Gastrocnemius medialis (tissue), 4 donors: ENCODE measurements at regions not wholly inside any gene's neighbourhood (a gene's known extent, or its start where the extent isn't known, plus 50 kb on each side); places are given as distances from the start of the nearest gene placed in this dataset.

Experiments
- POLR2A ChIP-seq, 2 donors: fragments of 450-650 bp; IDR thresholded peaks; one replicate each; pipeline ENCODE4 v1.6.1; 2017; ENCODE audit warnings: antibody characterized with exemption in 2 of 2, mild to moderate bottlenecking in 2 of 2, moderate library complexity in 2 of 2
- TF ChIP-seq, protein P1 (sequence below), 5 experiments: fragments of 450-650 bp in 3 of 5; fragments of 200-600 bp in 2 of 5; sonication (generic) in 2 of 5; IDR thresholded peaks in 4 of 5; conservative IDR thresholded peaks in 1 of 5; 1 replicate in 4 of 5; 2 replicates in 1 of 5; pipeline ENCODE4 v1.5.1; 2016 to 2019; ENCODE audit warnings: antibody characterized with exemption in 5 of 5, mild to moderate bottlenecking in 3 of 5, moderate library complexity in 3 of 5

DNA sequence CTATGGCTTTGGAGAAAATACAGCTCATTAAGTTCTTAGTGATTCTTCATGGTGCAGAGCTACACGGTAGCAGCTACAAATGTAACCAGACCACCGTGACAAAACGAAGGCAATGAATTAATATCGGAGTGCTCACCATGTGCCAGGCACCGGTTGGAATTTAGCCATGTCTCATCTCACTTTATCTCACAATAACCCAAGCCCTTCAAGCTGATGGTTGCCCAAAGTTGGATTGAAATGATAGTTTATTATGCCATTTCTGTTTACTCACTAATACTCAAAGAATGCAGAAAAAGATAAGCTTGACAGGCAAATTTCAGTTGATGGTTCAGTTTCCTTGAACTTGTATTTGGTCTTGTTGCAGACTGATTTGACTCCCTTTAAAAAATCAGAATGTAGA lies 312.6 kb downstream of the SKIDA1 start:
- TF ChIP-seq, protein P1, sequence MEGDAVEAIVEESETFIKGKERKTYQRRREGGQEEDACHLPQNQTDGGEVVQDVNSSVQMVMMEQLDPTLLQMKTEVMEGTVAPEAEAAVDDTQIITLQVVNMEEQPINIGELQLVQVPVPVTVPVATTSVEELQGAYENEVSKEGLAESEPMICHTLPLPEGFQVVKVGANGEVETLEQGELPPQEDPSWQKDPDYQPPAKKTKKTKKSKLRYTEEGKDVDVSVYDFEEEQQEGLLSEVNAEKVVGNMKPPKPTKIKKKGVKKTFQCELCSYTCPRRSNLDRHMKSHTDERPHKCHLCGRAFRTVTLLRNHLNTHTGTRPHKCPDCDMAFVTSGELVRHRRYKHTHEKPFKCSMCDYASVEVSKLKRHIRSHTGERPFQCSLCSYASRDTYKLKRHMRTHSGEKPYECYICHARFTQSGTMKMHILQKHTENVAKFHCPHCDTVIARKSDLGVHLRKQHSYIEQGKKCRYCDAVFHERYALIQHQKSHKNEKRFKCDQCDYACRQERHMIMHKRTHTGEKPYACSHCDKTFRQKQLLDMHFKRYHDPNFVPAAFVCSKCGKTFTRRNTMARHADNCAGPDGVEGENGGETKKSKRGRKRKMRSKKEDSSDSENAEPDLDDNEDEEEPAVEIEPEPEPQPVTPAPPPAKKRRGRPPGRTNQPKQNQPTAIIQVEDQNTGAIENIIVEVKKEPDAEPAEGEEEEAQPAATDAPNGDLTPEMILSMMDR (IDR thresholded peaks at IDR 0.05 in 4 of 5, conservative IDR thresholded peaks at IDR 0.05 in 1 of 5), result no peak
- no peak for TF ChIP-seq POLR2A (IDR thresholded peaks at IDR 0.05)
